SKM-1 (cell line): ENCODE measurements at regions not wholly inside any gene's neighbourhood (a gene's known extent, or its start where the extent isn't known, plus 50 kb on each side); places are given as distances from the start of the nearest gene placed in this dataset.
A peak's percentile ranks its signal among the peaks of the same experiment; 100 is the strongest.
"Not testable (repeated sequence)": the region's sequence is repeated elsewhere in the genome, so short reads cannot be mapped to it uniquely, and the experiment has no call there.

Source experiments
- DNase-seq: peaks from one replicate; lab custom pipeline; 2025; ENCODE audit not compliant: unreplicated experiment; lab: John Stamatoyannopoulos, UW

GRCh38 chr6:14472255-14472985 lies 354.8 kb downstream of the CD83 start:
- DNase-seq: no peak

DNA sequence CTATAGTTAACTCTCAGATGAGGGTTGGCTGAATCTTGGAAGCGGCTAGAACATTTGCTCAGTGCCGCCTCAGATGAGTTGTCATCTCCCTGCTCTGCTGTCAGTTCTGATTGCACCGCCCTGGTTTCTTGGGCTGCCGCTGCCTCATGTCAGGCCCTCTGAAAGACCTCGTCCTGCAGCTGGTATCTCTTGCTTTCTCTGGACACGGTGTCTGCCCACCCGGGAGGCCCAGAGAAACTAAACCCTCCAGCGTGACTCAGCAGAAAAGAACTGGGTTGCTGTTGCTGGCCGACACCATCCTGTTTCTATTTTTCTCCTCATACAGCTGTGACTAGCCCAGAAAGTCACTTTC lies 355.4 kb downstream of the CD83 start:
- no peak for DNase-seq

DNA sequence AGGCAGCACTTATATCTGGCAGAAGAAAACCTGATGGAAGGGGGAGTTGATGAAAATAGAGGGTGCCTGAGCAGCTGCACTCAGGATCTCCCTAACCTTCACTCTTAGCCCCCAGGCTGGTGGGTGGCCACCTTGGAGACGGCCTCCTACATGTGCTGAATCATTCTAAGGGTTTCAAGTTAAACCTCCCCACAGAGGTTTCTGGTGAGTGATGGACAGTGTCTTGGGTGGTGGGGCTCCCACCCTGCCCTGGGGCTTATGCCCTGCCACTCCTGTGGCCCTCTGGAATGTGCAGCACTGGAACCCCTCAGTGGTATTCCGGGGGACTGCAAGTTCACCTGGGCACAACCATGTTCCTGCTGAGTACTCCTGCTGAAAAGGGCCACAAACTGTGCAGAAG lies 357.2 kb downstream of the CD83 start:
- DNase-seq: no peak

DNA sequence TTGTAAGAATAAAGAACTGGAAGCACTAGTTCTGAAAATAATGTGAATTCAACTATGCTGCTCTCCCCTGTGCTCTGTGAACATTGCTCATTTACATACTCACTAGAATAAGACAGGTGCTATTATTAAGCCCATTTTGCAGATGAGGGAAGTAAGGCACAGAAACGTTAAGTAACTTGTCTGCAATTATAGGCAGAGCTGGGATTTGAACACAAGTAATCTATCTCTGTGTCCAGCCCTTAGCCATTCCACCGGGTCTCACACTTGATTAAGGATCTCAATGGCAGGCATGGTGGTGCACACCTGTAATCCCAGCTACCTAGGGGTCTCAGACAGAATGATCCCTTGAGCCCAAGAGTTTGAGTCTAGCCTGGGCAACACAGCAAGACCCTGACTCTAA lies 357.7 kb downstream of the CD83 start:
- DNase-seq: no peak

DNA sequence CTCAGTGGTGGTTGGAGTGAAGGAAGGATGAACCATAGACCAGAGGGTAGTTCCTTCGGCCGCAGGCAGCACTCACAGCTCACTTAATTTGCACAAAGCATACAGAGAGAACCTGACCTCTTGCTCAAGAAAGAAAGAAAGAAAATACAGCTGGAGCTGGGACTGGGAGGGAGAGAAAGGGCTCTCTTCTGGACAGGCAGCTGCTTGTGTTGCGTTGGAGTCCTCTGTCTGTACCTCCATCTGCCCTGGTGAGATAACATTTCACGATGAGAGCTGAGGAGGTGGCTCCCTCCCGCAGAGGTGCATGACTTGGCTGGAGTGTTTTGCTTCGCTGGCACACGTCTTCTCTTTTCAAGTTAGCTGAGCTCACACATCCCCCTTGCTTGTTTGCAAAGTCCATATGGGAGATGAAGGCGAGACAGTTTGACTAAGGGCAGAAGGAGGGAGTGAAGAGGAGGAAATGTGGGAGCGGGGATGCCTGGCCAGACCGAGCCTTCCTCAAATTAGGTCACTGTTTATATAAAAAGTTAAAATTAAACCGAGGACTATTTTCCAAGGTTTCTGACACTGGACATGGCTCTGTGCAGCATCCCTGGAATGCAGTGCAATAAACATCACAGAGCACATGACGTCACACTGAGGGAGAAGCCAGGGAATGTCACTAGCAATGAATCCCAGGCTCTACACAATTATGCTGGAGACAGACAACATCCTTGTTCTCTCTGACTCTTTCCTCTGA lies 359.4 kb downstream of the CD83 start:
- DNase-seq: no peak

GRCh38 chr6:14477559-14477958 lies 360.0 kb downstream of the CD83 start:
- DNase-seq: no peak

GRCh38 chr6:14478381-14479225 lies 361.0 kb downstream of the CD83 start:
- peak; percentile 41 for DNase-seq

- not testable (repeated sequence) for DNase-seq
Observed at GRCh38 chr6:14481946-14482345, 364.4 kb downstream of the CD83 start.

GRCh38 chr6:14487625-14488024 lies 370.1 kb downstream of the CD83 start:
- DNase-seq: no peak

- DNase-seq: no peak
Observed at GRCh38 chr6:14488180-14488579, 370.6 kb downstream of the CD83 start.

DNA sequence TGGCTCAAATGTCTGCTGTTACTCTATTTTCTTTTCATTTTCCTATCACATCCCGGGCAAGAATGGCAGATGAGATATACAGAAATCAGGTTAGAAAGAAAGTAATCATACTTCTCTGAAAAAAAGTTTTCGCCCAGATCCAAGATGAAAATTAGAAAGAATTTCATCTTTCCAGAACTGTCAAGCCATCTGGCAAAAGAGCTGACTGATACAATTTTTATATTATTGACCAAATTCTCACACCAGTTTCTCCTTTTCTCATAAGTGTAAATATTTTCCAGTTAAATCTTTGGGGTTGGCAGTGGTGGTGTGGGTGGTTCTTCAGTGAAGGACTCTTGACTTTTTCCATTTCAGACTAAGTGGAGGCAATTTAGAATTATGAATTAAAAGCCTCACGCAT lies 371.9 kb downstream of the CD83 start:
- no peak for DNase-seq

- DNase-seq: no peak
Observed at GRCh38 chr6:14498748-14499147, 381.2 kb downstream of the CD83 start.

DNA sequence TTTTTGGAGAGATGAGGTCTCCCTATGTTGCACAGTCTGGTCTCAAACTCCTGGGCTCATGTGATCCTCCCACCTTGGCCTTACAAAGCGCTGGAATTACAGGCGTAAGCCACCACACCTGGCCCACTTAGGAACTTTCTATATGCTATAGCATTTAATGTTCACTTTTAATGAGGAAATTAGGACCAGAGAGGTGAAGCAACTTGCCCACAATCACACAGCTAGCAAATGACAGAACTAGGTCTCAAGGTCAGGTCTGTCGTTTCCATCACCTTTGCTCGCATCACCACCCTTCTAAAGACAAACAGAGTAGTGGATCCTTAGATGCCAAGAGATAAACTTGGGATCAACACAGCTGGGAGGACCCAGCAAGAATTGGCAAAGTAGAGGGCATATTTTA lies 381.7 kb downstream of the CD83 start:
- no peak for DNase-seq

- no peak for DNase-seq
Observed at GRCh38 chr6:14499841-14500240, 382.3 kb downstream of the CD83 start.

DNA sequence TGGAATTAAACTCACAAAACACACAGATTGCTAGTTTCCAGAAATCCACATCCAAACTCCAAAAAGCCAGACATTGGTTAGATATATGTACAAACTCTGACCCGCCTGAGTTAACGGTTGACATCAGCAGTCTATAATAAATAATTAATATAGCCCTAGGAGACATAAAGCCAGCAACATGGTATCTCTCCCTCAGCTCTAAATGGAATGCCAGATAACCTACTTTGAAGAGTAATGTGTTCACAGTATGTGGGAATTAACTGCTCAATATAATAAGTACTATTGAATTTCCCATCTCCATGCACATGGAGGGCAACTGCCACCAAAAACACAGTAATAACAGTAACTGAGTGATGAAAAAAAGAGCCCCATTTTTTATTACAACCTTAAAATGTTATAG lies 383.2 kb downstream of the CD83 start:
- DNase-seq: no peak

DNA sequence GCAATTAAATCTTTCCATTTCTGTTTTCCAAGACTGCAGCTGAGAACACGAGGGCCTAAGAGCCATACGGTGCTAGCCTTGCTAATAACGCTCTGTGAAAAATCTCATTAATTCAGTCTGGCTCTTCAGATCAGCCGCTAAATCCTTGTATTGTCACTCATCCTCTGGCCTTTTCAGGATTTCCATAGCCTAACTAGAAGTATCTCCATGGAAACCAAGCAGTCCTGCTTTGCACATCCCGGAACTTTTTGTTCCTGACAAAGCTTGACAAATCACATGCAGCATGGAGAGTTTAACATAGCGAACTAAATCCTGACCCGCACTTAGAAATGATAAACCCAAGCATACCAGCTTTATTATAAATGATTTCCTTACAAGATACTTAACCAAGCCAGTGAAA lies 383.7 kb downstream of the CD83 start:
- no peak for DNase-seq

GRCh38 chr6:14501914-14502313 lies 384.3 kb downstream of the CD83 start:
- DNase-seq: no peak

GRCh38 chr6:14502551-14502950 lies 385.0 kb downstream of the CD83 start:
- no peak for DNase-seq

DNA sequence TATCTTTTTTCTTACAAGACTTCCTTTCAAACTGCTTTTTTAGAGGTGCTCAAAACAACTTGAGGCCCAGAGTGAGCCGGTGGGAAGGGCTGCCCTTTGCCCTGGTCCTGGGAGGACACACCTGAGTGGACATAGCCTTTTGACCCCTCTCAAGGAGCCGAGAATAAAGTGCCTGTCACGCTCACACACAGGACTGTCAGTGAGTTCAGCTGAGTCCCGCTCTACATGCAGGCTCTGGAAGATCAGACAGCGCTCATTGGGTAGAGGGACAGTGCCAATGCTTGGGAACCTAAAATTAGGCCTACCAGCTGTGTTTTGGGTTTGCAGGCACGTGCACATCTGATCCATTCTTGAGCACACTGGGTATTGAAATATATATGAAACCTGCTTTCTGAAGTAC lies 387.8 kb downstream of the CD83 start:
- DNase-seq: no peak

DNA sequence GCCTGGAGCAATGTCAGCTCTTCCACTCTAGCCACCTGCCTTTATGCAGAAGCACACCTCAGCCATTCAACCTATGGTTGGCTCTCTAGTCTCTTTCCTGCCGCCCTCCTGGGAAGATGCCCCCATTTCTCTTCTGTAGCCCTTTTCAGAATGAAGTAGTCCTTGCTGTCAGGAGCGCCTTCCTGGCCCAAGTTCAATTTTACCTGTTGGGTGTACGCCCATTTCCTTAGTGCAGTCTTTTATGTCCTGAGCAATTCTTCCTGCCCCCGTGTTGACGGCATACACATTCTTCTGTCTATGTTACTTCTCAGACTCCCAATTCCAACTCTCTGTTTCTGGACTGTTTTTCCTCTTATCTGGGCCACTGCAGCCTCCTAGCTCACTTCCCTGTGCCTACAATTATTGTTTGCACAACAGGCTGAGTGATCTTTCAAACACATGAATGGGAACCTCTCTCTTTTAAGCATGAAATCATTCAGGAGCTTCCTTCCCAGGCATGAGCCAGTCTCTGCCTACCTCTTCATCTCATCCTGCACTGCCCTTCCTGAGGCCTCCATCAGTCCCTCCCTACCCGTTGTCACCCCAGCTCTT lies 389.2 kb downstream of the CD83 start:
- no peak for DNase-seq

- no peak for DNase-seq
Observed at GRCh38 chr6:14509120-14509519, 391.5 kb downstream of the CD83 start.

- no peak for DNase-seq
Observed at GRCh38 chr6:14510038-14510437, 392.5 kb downstream of the CD83 start.
